Neural cell (in vitro differentiated cells): ENCODE measurements at regions not wholly inside any gene's neighbourhood (a gene's known extent, or its start where the extent isn't known, plus 50 kb on each side); places are given as distances from the start of the nearest gene placed in this dataset.

Experiments
- H2AFZ ChIP-seq: fragments of 200-600, 300-800 bp; sonication (generic), shearing (Covaris generic); 2 replicates; pipeline ENCODE4 v1.6.0; 2014; ENCODE audit warnings: low read depth, mild to moderate bottlenecking, antibody characterized with exemption, low read length, moderate library complexity
- H3F3A ChIP-seq: fragments of 200-600 bp; shearing (Covaris generic); 2 replicates; pipeline ENCODE4 v1.6.1; 2016; ENCODE audit warnings: mild to moderate bottlenecking, moderate library complexity, mixed read lengths, antibody characterized with exemption, low read length; ENCODE audit not compliant: insufficient read depth, poor library complexity, severe bottlenecking
- H3K27ac ChIP-seq: fragments of 200-600, 300-800 bp; sonication (generic), shearing (Covaris generic); 2 replicates; pipeline ENCODE4 v1.5.1; 2014; ENCODE audit warnings: mild to moderate bottlenecking, low read length, moderate library complexity
- H3K27me3 ChIP-seq: fragments of 300-800, 200-600 bp; sonication (generic), shearing (Covaris generic); 2 replicates; pipeline ENCODE4 v1.6.0; 2014; ENCODE audit warnings: mild to moderate bottlenecking, low read depth, low read length, moderate library complexity; ENCODE audit not compliant: insufficient read depth
- H3K36me3 ChIP-seq: fragments of 300-800, 200-600 bp; sonication (generic), shearing (Covaris generic); 2 replicates; pipeline ENCODE4 v1.5.1; 2014; ENCODE audit warnings: mild to moderate bottlenecking, antibody characterized with exemption, low read length, moderate library complexity; ENCODE audit not compliant: insufficient read depth
- H3K4me2 ChIP-seq: fragments of 300-800, 200-600 bp; sonication (generic), shearing (Covaris generic); 2 replicates; pipeline ENCODE4 v1.6.0; 2014; ENCODE audit warnings: mild to moderate bottlenecking, low read length
- H3K4me3 ChIP-seq: fragments of 300-800, 200-600 bp; sonication (generic), shearing (Covaris generic); 2 replicates; pipeline ENCODE4 v1.5.1; 2014; ENCODE audit warnings: mild to moderate bottlenecking, low read length, moderate library complexity
- H3K79me2 ChIP-seq: fragments of 200-600 bp; shearing (Covaris generic); replicated peaks from 2 replicates; pipeline ENCODE4 v1.6.0; 2014; ENCODE audit warnings: mild to moderate bottlenecking, low read length, moderate library complexity; ENCODE audit not compliant: insufficient read depth
- H3K9ac ChIP-seq: fragments of 300-800, 200-600 bp; sonication (generic), shearing (Covaris generic); 2 replicates; pipeline ENCODE4 v1.6.1; 2016; ENCODE audit warnings: mild to moderate bottlenecking, low read length, mixed read lengths
- H3K9me2 ChIP-seq: fragments of 200-600 bp; shearing (Covaris generic); 2 replicates; pipeline ENCODE4 v1.6.1; 2016; ENCODE audit warnings: mild to moderate bottlenecking, low read length, mixed read lengths; ENCODE audit not compliant: insufficient read depth
- H3K9me3 ChIP-seq: fragments of 200-600, 300-800 bp; sonication (generic), shearing (Covaris generic); 2 replicates; pipeline ENCODE4 v1.6.1; 2016; ENCODE audit warnings: mild to moderate bottlenecking, mixed run types, low read length, moderate library complexity, mixed read lengths
- H4K20me1 ChIP-seq: fragments of 200-600 bp; shearing (Covaris generic); 2 replicates; pipeline ENCODE4 v1.6.1; 2016; ENCODE audit warnings: mild to moderate bottlenecking, mixed run types; ENCODE audit not compliant: insufficient read depth
- EP300 ChIP-seq: fragments of 450-650 bp; conservative IDR thresholded peaks from 2 replicates; pipeline ENCODE4 v1.6.1; 2014; ENCODE audit warnings: antibody characterized with exemption, mild to moderate bottlenecking, moderate library complexity; ENCODE audit not compliant: poor library complexity, severe bottlenecking
- EZH2 ChIP-seq: fragments of 200-600, 300-800 bp; shearing (Covaris generic), sonication (generic); IDR thresholded peaks from 2 replicates; pipeline ENCODE4 v1.6.1; 2014; ENCODE audit warnings: antibody characterized with exemption, low read length, borderline replicate concordance, mild to moderate bottlenecking; ENCODE audit not compliant: insufficient read depth, poor library complexity, severe bottlenecking
- MXI1 ChIP-seq: fragments of 450-650 bp; conservative IDR thresholded peaks from 2 replicates; pipeline ENCODE4 v1.6.1; 2014; ENCODE audit warnings: antibody characterized with exemption, mild to moderate bottlenecking; ENCODE audit not compliant: poor library complexity, severe bottlenecking
- POLR2AphosphoS5 ChIP-seq: IDR thresholded peaks from 2 replicates; pipeline ENCODE4 v1.6.1; 2012
- RAD21 ChIP-seq: fragments of 450-650 bp; conservative IDR thresholded peaks from 2 replicates; pipeline ENCODE4 v1.6.1; 2014; ENCODE audit warnings: antibody characterized with exemption, mild to moderate bottlenecking, moderate library complexity
- REST ChIP-seq: IDR thresholded peaks from 2 replicates; pipeline ENCODE4 v1.6.1; 2012; ENCODE audit warnings: borderline replicate concordance
- SMC3 ChIP-seq: fragments of 450-650 bp; conservative IDR thresholded peaks from 2 replicates; pipeline ENCODE4 v1.6.1; 2014; ENCODE audit warnings: antibody characterized with exemption, mild to moderate bottlenecking, moderate library complexity; ENCODE audit not compliant: poor library complexity
- TAF1 ChIP-seq: IDR thresholded peaks from 2 replicates; pipeline ENCODE4 v1.6.1; 2012; ENCODE audit warnings: low read depth
- TF ChIP-seq, protein P1 (sequence below): fragments of 450-650 bp; IDR thresholded peaks from 2 replicates; pipeline ENCODE4 v1.5.1; 2014; ENCODE audit warnings: antibody characterized with exemption, mild to moderate bottlenecking, moderate library complexity; ENCODE audit not compliant: poor library complexity, severe bottlenecking

DNA sequence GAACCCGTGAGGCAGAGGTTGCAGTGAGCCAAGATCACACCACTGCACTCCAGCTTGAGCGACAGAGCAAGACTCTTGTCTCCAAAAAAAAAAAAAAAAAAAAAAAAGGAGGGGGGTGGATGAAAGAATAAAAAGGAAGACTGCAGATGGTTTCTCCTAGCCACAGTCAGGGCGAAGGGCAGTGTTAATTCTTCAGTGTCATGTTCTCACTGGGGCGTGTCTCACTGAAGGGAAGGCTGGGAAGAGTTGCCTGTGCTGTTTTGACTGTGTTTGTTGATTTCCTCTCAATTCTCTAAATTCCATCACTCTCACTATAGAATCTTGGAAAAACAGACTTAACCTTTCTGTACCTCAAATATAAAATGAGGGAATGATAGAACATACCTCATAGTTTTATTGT is 71.6 kb upstream of the DHX15 start:
- Histone ChIP-seq H3K27ac (no peak overlapping the region), H3K9me2 (no peaks in the 10 kb centered on the region), H3K4me2 (no peak overlapping the region), H3F3A (no peaks in the 10 kb centered on the region), H3K9ac (no peak overlapping the region), H3K27me3 (no peaks in the 10 kb centered on the region), H3K36me3 (no peaks in the 10 kb centered on the region), H4K20me1 (no peaks in the 10 kb centered on the region), H3K79me2 (no peaks in the 10 kb centered on the region), H3K9me3 (no peaks in the 10 kb centered on the region), H2AFZ (no peak overlapping the region), H3K4me3 (no peak overlapping the region)
- TF ChIP-seq TAF1: no peak
- TF ChIP-seq EP300: no peak
- TF ChIP-seq REST: no peak
- no peak for TF ChIP-seq POLR2AphosphoS5
- TF ChIP-seq EZH2: no peak
- TF ChIP-seq RAD21: no peak
- TF ChIP-seq, protein P1, sequence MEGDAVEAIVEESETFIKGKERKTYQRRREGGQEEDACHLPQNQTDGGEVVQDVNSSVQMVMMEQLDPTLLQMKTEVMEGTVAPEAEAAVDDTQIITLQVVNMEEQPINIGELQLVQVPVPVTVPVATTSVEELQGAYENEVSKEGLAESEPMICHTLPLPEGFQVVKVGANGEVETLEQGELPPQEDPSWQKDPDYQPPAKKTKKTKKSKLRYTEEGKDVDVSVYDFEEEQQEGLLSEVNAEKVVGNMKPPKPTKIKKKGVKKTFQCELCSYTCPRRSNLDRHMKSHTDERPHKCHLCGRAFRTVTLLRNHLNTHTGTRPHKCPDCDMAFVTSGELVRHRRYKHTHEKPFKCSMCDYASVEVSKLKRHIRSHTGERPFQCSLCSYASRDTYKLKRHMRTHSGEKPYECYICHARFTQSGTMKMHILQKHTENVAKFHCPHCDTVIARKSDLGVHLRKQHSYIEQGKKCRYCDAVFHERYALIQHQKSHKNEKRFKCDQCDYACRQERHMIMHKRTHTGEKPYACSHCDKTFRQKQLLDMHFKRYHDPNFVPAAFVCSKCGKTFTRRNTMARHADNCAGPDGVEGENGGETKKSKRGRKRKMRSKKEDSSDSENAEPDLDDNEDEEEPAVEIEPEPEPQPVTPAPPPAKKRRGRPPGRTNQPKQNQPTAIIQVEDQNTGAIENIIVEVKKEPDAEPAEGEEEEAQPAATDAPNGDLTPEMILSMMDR: no peak
- no peak for TF ChIP-seq SMC3
- TF ChIP-seq MXI1: no peak

GRCh38 chr4:24656906-24657305 is 72.6 kb upstream of the DHX15 start:
- H3K36me3 ChIP-seq: no peaks in the 10 kb centered on the region
- no peaks in the 10 kb centered on the region for H3K9me2 ChIP-seq
- H2AFZ ChIP-seq: no peak overlapping the region
- TF ChIP-seq MXI1 (no peak), SMC3 (no peak), TAF1 (no peak), POLR2AphosphoS5 (no peak), REST (no peak), EP300 (no peak), RAD21 (no peak), EZH2 (no peak)
- TF ChIP-seq, protein P1: no peak
- H3K4me2 ChIP-seq: no peak overlapping the region
- H3K4me3 ChIP-seq: no peak overlapping the region
- H3K79me2 ChIP-seq: no peaks in the 10 kb centered on the region
- H3K27me3 ChIP-seq: no peaks in the 10 kb centered on the region
- H3K9me3 ChIP-seq: no peaks in the 10 kb centered on the region
- H4K20me1 ChIP-seq: no peaks in the 10 kb centered on the region
- H3K9ac ChIP-seq: no peak overlapping the region
- H3K27ac ChIP-seq: no peak overlapping the region
- no peaks in the 10 kb centered on the region for H3F3A ChIP-seq
